Peyer's patch (tissue), 4 donors: ENCODE measurements at regions not wholly inside any gene's neighbourhood (a gene's known extent, or its start where the extent isn't known, plus 50 kb on each side); places are given as distances from the start of the nearest gene placed in this dataset.
"Not testable (repeated sequence)": the region's sequence is repeated elsewhere in the genome, so short reads cannot be mapped to it uniquely, and the experiment has no call there.

Experiments
- POLR2A ChIP-seq, 2 donors: fragments of 450-650 bp; IDR thresholded peaks; one replicate each; pipeline ENCODE4 v1.5.1; 2017; ENCODE audit warnings: antibody characterized with exemption in 2 of 2, mild to moderate bottlenecking in 2 of 2, moderate library complexity in 2 of 2
- TF ChIP-seq, protein P1 (sequence below), 6 experiments: fragments of 450-650 bp in 4 of 6; fragments of 200-600 bp in 2 of 6; sonication (generic) in 1 of 6; IDR thresholded peaks; one replicate each; pipeline ENCODE4 v1.5.1; 2017 to 2019; ENCODE audit warnings: antibody characterized with exemption in 6 of 6, mild to moderate bottlenecking in 3 of 6, moderate library complexity in 1 of 6

DNA sequence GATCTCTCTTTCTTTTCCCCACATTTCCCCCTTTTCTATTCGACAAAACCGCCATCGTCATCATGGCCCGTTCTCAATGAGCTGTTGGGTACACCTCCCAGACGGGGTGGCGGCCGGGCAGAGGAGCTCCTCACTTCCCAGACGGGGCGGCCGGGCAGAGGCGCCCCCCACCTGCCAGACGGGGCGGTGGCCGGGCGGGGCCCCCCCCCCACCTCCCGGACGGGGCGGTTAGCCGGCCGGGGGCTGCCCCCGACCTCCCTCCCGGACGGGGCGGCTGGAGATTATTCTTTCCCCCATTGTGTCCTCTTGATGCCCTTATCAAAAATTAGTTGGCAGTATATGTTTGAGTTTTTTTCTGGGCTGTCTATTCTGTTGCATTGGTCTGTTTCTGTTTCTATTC, 56.9 kb upstream of the ZNF184 start:
- TF ChIP-seq, protein P1, sequence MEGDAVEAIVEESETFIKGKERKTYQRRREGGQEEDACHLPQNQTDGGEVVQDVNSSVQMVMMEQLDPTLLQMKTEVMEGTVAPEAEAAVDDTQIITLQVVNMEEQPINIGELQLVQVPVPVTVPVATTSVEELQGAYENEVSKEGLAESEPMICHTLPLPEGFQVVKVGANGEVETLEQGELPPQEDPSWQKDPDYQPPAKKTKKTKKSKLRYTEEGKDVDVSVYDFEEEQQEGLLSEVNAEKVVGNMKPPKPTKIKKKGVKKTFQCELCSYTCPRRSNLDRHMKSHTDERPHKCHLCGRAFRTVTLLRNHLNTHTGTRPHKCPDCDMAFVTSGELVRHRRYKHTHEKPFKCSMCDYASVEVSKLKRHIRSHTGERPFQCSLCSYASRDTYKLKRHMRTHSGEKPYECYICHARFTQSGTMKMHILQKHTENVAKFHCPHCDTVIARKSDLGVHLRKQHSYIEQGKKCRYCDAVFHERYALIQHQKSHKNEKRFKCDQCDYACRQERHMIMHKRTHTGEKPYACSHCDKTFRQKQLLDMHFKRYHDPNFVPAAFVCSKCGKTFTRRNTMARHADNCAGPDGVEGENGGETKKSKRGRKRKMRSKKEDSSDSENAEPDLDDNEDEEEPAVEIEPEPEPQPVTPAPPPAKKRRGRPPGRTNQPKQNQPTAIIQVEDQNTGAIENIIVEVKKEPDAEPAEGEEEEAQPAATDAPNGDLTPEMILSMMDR (IDR thresholded peaks at IDR 0.05): not testable (repeated sequence)
- TF ChIP-seq POLR2A (IDR thresholded peaks at IDR 0.05): not testable (repeated sequence)
